ENCODE measurements at regions not wholly inside any gene's neighbourhood (a gene's known extent, or its start where the extent isn't known, plus 50 kb on each side); places are given as distances from the start of the nearest gene placed in this dataset.
A peak's percentile ranks its signal among the peaks of the same experiment; 100 is the strongest.
"Not testable (repeated sequence)": the region's sequence is repeated elsewhere in the genome, so short reads cannot be mapped to it uniquely, and the experiment has no call there.

- DNase-seq (ENCODE audit: low spot score), result no peak
Observed at GRCh38 chr11:80778432-80778831, 1337.6 kb upstream of the TENM4 start.

DNA sequence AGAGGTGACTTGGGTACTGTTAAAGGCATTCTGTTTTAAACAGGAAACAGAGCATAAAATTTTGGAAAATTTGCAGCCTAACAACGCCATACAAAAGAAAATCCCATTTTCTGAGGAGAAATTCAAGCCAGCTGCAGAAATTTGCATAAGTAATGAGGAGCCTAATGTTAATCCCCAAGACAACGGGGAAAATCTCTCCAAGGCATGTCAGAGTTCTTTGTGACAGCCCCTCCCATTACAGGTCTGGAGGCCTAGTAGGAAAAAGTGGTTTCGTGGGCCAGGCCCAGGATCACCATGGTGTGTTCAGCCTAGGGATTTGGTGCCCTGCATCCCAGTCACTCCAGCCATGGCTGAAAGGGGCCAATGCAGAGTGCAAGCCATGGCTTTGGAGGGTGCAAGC, 1333.1 kb upstream of the TENM4 start:
- DNase-seq (ENCODE audit: low spot score), result no peak

DNA sequence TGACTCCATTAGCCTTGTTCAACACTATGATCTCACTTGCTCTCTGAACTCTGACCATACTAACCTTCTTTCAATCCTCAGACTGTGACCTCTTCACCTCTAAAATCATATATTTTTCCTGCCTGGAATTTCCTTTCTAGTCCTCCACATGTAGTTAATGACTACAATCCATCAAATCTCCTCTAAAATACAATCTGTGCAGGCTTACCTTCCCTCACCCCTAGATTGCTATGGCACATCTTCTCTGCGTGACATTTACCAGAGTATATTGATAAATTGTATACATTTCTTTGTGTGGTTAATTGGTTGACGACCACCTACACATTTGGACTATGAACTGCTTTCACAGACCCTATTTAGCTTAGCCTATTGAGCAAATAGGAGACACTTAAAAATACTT, 1330.2 kb upstream of the TENM4 start:
- DNase-seq (ENCODE audit: low spot score), result no peak

GRCh38 chr11:80758787-80759186, 1318.0 kb upstream of the TENM4 start:
- DNase-seq (ENCODE audit: low spot score), result no peak

GRCh38 chr11:80748207-80748925, 1307.5 kb upstream of the TENM4 start:
- no peak for DNase-seq (ENCODE audit: low spot score)

- no peak for DNase-seq (ENCODE audit: low spot score)
Observed at GRCh38 chr11:80746300-80746699, 1305.5 kb upstream of the TENM4 start.

- DNase-seq (ENCODE audit: low spot score), result no peak
Observed at GRCh38 chr11:80745416-80745815, 1304.6 kb upstream of the TENM4 start.

DNA sequence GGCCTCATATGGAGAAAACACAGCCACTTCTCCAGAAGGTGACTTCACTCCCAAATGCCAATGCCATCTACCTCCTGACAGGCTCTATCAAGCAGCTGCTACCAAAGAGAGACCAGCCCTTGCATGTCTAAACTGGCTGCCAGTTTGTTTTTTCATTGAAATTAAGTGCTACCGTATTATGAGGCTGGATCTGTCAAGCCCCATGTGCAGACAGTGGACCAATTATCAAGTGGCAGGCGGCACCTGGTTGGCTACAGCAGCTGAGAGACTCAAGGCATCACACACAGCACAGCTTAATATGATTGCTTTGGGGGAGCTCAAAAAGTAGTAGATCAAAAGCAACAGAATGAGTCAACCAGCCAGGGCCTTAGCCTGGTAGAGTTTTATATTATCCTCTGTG, 1293.0 kb upstream of the TENM4 start:
- no peak for DNase-seq (ENCODE audit: low spot score)

DNA sequence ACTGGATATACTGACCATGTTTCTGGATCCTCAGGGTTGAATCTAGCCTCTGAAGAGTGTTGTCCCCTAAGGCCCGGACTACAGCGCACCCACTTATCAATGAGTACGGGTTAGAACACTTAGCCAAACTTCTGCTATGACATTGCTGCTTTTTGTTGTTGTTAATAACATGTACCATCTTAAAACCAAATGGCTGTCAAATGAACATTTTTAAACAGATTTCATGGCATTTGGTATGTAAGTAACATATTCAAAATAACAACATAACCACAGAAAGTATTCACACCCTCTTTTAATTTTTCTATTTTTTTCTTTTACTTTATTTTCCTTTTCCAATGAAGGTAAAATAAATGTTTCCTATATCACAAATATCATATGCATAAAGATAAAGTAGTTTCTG, 1292.5 kb upstream of the TENM4 start:
- DNase-seq (ENCODE audit: low spot score), result no peak

DNA sequence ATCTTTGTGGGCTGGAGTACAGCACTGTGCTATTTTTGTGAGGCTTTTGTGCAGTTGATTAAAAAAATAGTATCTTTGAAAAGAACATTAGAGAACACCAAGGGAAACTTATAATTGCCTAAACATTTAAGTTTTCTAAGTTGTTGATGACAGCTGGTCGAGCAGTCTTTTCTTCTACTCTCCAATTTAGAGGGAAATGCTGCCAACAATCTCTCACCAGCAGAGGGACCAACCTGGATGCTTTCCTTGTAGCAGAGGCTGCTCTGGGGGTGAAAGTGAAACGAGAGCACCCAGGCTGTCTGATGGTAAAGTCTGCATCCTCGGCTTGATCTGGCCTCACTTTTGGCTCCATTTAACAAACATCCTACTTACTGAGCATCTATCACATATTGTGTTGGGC, 1286.5 kb upstream of the TENM4 start:
- peak; percentile 2 for DNase-seq (ENCODE audit: low spot score)

DNA sequence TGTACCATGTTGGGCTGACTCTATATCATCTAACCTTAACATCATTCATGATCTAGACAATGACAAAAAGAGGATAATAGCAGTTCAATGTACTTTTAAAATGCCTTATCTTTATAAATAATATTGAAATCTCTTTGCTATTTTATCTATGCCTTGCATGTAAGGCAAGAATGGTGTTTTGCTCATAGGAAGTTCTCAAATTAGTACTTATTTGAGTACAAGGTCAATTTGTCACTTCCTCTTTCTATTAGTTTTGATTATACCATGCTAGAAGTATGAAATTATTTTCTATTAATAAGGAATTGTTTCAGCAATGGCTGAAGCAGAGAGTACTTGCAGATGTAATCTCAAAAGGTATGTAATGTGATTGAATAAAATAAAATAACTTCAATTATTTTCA, 1285.4 kb upstream of the TENM4 start:
- no peak for DNase-seq (ENCODE audit: low spot score)

GRCh38 chr11:80724366-80724765, 1283.5 kb upstream of the TENM4 start:
- no peak for DNase-seq (ENCODE audit: low spot score)

- DNase-seq (ENCODE audit: low spot score), result no peak
Observed at GRCh38 chr11:80722629-80723028, 1281.8 kb upstream of the TENM4 start.

DNA sequence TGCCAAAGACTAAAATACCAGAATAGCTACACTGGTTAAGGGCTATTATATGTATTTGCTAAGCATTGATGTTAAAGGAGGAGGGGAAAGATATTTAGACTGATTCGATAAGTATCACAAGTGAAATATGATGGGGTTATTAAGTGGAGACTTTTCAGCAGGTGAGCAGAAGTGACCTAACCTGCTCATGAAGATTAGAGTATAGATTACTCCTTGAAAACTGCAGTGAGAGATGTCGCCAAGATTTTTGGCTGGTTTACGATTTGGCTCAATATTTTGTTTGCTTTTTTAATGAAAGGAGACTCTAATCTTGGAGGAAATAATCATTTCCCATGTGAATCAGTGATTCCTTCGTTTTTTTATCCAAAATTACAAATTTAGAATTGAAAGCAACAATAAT, 1279.5 kb upstream of the TENM4 start:
- DNase-seq (ENCODE audit: low spot score), result no peak

DNA sequence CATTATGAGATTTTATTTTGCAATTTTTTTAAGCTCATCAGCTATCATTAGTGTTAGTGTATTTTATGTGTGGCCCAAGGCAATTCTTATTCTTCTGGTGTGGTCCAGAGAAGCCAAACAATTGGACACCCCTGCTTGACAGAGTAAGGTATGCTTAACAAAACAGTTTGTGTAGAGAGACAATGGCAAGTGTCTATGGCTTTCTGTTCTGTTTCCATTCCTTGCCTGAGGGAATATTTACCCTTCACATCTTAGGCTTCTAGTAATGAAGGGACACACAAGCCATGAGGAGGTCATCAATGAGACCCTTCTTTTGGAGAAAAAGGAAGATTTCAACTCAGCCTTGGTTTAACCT, 1278.4 kb upstream of the TENM4 start:
- no peak for DNase-seq (ENCODE audit: low spot score)

DNA sequence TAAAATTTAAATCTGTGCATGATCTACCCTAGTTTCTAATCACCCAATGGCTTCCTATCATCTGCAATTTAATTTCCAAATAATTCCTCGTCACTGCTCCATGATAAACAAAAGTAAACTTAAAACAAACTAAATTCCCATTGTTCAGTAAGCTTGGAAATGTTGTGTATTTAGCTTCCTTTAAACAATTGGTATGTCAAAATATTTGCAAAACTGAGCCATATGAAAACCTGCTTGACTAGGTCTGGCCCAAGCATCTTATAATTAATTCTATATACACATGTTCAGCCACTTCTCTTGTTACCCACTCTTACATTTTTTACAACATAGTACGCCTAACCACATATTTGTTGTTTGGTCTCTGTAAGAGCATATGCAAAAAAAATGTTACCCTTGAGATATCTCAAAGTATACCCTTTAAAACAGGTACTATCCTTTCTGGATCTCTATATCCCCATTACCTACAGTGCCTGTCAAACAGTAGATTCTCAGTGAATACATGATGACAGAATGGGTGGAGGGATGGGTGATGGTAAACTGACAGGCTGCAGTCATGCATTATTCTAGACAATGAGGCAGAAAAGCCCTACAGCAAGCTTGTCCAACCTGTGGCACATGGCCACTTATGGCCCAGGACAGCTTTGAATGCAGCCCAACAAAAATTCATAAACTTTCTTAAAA, 1277.9 kb upstream of the TENM4 start:
- no peak for DNase-seq (ENCODE audit: low spot score)

DNA sequence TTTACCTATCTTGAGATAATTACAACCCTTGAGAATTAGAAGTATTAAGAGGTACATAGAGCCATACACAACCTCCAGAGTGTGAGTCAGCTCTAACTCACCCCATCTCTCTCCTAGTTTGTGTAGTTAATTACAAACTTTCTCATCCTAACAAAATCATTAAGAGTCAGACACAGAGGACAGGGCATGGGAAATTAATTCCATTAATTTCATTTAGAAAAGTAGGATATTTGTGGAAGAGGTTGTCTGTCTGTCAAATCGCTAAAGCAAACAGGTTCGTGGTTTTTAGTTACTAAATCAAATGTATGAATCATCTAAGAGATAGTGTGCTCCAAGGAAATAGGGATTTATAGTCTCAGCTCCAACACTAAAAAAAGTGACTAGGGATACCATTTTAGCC, 1261.4 kb upstream of the TENM4 start:
- no peak for DNase-seq (ENCODE audit: low spot score)

DNA sequence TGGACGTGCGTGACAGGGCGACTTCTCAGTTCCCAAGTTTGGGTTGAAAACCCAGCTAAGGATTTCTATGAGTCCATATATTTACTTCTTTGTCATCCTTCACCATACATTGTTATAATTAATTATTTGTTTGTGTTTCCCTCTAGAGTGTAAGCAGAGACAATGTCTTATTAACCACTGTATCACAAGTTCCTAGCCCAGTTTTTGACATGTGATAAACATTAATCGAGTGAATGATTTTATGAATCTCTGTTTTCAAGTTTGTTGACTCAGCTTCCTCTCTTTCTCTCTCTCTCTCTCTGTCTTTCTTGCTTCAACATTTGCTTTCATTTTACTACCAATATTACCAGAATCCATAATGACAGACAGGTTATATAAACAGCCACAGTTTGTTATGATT, 1259.6 kb upstream of the TENM4 start:
- no peak for DNase-seq (ENCODE audit: low spot score)

DNA sequence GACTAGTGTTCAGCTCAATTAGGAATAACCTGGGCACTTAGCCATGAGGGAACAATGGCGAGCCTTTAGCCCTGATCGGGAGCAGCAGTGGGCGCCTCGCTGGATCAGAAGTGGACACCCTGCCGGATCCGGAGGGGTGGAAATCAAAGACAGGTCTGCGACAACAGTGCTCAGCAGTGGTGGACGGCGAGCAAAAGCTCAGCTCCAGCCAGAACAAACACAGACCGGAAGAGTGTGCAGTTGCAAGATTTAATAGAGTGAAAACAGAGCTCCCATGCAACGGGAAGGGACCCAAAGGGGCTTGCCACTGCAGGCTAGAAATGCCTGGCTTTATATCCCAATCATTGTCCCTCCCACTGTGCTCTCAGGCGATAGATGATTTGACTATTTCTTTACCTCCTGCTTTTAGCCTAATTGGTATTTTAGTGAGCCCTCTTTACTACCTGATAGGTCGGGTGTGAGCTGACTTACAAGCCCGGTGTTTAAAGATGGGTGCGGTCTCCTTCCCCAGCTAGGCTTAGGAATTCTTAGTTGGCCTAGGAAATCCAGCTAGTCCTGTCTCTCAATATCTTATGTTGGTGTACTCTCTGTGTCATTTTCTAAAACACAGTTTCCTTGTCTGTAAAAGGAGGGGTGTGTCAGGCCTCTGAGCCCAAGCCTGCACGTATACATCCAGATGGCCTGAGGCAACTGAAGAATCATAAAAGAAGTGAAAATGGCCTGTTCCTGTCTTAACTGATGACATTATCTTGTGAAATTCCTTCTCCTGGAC, 1258.8 kb upstream of the TENM4 start:
- DNase-seq (ENCODE audit: low spot score), result not testable (repeated sequence)

GRCh38 chr11:80698637-80699036, 1257.8 kb upstream of the TENM4 start:
- no peak for DNase-seq (ENCODE audit: low spot score)

DNA sequence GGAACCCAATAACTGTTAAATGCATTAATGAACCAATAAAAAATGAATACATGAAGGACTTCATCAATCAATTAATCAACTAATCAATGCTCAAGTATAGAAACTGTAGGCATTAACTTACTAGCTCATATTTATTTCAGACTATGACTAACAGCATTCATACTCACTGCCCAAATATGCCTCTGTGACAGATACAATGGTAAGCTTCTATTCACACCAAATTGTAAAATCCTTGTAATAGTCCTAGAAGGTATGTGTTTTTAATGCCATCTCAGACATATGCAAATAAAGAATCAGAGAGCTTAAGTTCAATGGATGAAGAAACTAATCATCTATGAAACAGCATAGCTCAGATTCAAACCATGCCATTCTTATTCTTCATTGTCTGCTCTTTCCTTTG, 1253.6 kb upstream of the TENM4 start:
- DNase-seq (ENCODE audit: low spot score), result no peak

DNA sequence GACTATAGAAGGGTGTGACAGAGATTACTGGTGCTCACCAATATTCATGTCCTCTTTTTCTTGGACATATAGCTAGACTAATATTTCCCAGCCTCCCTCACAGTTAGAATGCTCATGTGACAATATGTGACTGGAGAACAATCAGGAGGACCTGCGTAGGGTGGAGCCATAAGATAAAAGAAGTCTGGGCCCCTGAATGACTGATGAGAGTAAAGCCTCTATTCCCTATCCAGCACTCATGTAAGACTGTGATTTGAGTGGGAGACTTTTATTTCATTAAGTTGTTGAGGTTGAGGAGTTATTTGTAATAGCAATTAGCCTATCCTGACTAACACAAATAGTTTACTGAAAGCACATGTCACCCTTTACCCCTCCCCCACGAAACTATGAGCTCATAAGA, 1247.1 kb upstream of the TENM4 start:
- no peak for DNase-seq (ENCODE audit: low spot score)

GRCh38 chr11:80686889-80687288, 1246.1 kb upstream of the TENM4 start:
- no peak for DNase-seq (ENCODE audit: low spot score)
